ENCODE measurements at regions not wholly inside any gene's neighbourhood (a gene's known extent, or its start where the extent isn't known, plus 50 kb on each side); places are given as distances from the start of the nearest gene placed in this dataset.
A peak's percentile ranks its signal among the peaks of the same experiment; 100 is the strongest.
"Not testable (repeated sequence)": the region's sequence is repeated elsewhere in the genome, so short reads cannot be mapped to it uniquely, and the experiment has no call there.

- no peak for DNase-seq (ENCODE audit: low read depth in 2 of 2)
Observed at GRCh38 chr1:48084826-48085225, 87.6 kb upstream of the TRABD2B start.

- DNase-seq (ENCODE audit: low read depth in 2 of 2), result no peak
Observed at GRCh38 chr1:48082271-48082962, 85.2 kb upstream of the TRABD2B start.

- no peak for DNase-seq (ENCODE audit: low read depth in 2 of 2)
Observed at GRCh38 chr1:48080331-48081255, 83.4 kb upstream of the TRABD2B start.

- no peak for DNase-seq (ENCODE audit: low read depth in 2 of 2)
Observed at GRCh38 chr1:48079096-48079495, 81.9 kb upstream of the TRABD2B start.

GRCh38 chr1:48077795-48078222 is 80.6 kb upstream of the TRABD2B start:
- no peak for DNase-seq (ENCODE audit: low read depth in 2 of 2)

- no peak for DNase-seq (ENCODE audit: low read depth in 2 of 2)
Observed at GRCh38 chr1:48076017-48076416, 78.8 kb upstream of the TRABD2B start.

GRCh38 chr1:48073798-48074530 is 76.8 kb upstream of the TRABD2B start:
- DNase-seq (ENCODE audit: low read depth in 2 of 2), result no peak

- no peak for DNase-seq (ENCODE audit: low read depth in 2 of 2)
Observed at GRCh38 chr1:48071513-48071912, 74.3 kb upstream of the TRABD2B start.

GRCh38 chr1:48070396-48070750 is 73.2 kb upstream of the TRABD2B start:
- DNase-seq (ENCODE audit: low read depth in 2 of 2), result no peak

- DNase-seq (ENCODE audit: low read depth in 2 of 2), result no peak
Observed at GRCh38 chr1:48069662-48070395, 72.6 kb upstream of the TRABD2B start.

GRCh38 chr1:48068206-48068605 is 71.0 kb upstream of the TRABD2B start:
- DNase-seq (ENCODE audit: low read depth in 2 of 2), result no peak

GRCh38 chr1:48066936-48067335 is 69.8 kb upstream of the TRABD2B start:
- no peak for DNase-seq (ENCODE audit: low read depth in 2 of 2)

- not testable (repeated sequence) for DNase-seq (ENCODE audit: low read depth in 2 of 2)
Observed at GRCh38 chr1:48064693-48065092, 67.5 kb upstream of the TRABD2B start.

GRCh38 chr1:48062353-48062752 is 65.2 kb upstream of the TRABD2B start:
- DNase-seq (ENCODE audit: low read depth in 2 of 2), result no peak

GRCh38 chr1:48061162-48062136 is 64.3 kb upstream of the TRABD2B start:
- DNase-seq (ENCODE audit: low read depth in 2 of 2), result peak in 1 of 2 donors; percentile 3

GRCh38 chr1:48059289-48059688 is 62.1 kb upstream of the TRABD2B start:
- no peak for DNase-seq (ENCODE audit: low read depth in 2 of 2)

GRCh38 chr1:48058135-48059025 is 61.2 kb upstream of the TRABD2B start:
- DNase-seq (ENCODE audit: low read depth in 2 of 2), result no peak

- DNase-seq (ENCODE audit: low read depth in 2 of 2), result no peak
Observed at GRCh38 chr1:48057249-48057648, 60.1 kb upstream of the TRABD2B start.
